HK-2 (cell line): ENCODE measurements at regions not wholly inside any gene's neighbourhood (a gene's known extent, or its start where the extent isn't known, plus 50 kb on each side); places are given as distances from the start of the nearest gene placed in this dataset.
"Not testable (repeated sequence)": the region's sequence is repeated elsewhere in the genome, so short reads cannot be mapped to it uniquely, and the experiment has no call there.

Experiments
- DNase-seq: peaks from one replicate; pipeline ENCODE4 v3.0.0-alpha.2; 2018; ENCODE audit not compliant: unreplicated experiment

DNA sequence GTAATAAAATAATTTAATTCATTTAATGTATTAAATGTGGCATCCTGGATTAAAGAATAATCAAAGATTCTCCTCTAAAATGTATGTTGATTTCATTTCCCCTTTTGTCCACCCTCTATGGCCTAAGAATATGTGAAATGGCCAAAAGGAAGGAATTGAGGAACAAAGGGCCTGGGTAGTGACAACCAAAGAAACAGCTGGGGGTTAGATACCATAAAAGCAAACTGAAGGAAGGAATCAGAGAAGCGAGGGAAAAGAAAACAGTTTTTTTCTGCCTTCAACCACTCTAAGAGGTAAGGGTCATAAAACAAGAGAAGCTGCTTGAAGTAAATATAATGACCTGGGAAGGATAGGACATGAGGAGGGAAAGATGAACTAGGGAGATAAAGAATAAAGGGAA is 139.3 kb downstream of the FAM76B start:
- DNase-seq, result no peak

DNA sequence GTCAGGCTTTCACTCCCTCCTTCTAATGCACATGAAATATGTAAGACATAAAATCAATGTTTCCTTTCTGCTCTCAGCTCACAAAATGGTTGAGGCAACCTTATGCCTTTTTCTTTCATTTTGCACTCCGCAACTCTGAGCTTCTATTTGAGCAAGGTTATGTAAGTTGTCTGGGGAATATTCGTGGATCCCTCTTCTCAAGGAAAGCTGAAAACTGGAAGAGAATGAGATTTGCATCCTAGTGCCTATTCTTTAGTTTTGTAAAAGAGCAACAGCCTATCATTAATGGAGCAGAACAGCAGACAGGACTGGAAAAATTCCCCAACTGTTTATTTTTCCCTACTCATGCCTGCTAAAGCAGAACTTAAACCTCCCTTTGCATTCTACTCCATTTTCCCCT is 141.7 kb downstream of the FAM76B start:
- DNase-seq, result no peak

DNA sequence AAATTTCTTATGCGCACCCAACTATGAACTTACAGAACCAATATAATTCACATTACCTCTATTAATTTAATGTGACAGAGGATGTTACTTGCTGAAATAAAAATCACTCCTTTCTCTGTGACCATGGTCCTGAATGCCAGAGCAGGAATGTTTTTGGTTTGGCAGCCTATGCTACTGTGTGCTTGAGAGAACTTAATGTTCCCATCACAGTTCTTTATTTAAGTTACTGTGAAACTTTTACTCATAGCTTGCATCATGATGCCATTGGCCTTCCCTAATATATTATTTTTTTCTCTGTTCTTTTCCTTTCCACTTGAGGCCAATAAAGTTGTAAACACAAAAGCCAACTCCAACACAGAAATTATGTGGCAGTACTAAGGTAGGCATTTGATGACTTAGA is 142.2 kb downstream of the FAM76B start:
- no peak for DNase-seq

GRCh38 chr11:95641495-95641894 is 148.1 kb downstream of the FAM76B start:
- DNase-seq, result no peak

DNA sequence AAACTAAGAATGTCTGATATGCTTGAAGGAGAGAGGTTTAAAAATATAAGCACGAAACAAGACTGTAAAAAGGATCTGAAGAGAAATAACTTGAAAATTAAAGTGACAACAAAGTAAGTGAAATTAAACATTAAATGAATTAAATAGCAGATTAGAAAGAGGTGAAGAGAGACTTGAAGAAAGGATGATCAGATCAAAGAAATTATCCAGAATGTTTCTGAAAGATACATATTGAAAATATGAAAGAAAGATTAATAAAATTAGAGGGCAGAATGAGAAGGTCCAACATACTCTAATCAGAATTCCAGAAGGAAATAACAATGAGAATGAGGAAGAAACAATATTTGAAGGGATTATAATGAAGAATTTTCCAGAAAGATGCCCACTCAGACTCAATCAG is 151.1 kb downstream of the FAM76B start:
- DNase-seq, result no peak

GRCh38 chr11:95625164-95625900 is 164.2 kb downstream of the FAM76B start:
- no peak for DNase-seq

GRCh38 chr11:95616256-95616804 is 173.3 kb downstream of the FAM76B start:
- DNase-seq, result no peak

- no peak for DNase-seq
Measured at GRCh38 chr11:95611827-95612226, 177.8 kb downstream of the FAM76B start.

DNA sequence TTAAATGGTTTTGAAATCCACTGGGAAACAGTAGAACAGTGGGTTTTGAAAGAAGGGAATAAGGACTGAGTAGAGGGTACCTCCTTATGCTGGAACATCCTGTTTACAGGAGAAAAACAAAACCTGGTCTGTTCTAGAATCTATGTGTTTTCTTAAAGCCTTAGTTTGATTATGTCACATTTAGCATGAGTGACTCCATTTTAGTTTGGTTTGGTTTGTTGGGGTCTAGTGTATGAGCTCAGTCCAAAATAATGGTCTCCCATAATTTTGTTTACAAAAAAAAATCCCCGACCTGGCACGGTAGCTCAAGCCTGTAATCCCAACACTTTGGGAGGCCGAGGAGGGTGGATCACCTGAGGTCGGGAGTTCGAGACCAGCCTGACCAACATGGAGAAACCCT is 179.4 kb downstream of the FAM76B start:
- DNase-seq, result not testable (repeated sequence)

DNA sequence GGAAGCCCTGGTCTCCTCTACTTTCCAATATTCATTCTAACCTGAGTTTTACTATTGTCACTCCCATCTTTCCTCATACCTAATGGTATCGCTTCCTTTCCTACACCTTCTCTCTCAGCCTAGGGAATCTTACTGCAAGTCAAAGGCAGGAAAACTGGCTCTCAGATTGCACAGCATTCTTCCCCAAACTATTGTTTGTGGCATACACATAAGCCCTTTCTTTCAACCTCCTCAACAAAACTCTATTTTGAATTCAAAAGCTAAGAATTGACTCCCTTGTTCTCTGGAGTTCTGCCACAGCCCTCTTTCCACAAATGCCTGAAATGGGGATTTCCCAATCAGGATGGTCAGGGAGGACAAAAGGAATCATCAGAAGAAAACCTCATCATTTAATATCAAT is 181.5 kb downstream of the FAM76B start:
- DNase-seq, result no peak

DNA sequence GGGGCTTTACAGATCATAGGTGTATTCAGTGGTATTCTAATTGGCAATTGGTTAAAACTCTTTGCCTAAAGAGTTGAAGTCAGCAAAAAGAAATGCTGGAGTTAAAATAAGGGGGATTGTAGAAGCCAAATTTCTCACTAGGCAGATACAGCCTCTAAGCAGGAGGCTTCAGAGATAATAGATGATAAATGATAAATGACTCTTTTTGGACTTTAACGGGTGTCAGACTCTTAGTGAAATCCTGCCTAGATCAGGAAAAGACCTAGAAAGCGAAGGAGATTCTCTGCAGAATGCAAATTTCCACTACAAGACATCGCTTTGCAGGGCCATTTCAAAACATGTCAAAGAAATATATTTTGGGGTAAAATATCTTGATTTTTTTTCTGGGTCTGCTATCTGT is 182.8 kb downstream of the FAM76B start:
- no peak for DNase-seq

- no peak for DNase-seq
Measured at GRCh38 chr11:95605271-95605940, 184.2 kb downstream of the FAM76B start.

DNA sequence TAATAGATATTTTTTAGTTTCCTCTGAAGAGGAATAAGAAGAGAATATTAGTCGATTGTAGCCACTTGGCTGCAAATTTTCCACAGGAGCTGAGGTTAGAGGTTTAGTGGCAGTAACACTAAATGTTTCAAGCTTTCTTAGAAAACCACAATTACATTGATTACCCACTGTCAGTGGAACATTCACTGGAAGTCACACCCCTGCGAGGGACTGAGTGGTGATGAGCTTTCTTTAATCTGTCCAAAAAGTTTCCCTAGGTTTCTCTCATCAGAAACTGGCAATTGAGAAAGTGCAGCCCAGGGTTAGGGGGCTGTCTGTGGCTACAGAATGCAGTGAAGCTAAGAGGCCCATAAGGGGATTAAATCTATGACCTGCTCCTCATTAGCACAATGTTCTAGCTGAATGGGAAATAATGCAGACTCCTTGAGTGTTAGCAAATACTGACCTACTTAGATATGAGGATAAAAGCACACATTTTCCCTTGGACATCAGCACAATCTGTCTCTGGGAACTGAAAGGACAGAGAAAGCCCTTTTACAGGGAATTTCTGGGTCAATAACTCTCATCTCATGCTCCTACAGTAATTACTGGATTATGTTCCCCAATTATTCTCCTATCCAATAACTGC is 189.5 kb downstream of the FAM76B start:
- DNase-seq, result no peak

DNA sequence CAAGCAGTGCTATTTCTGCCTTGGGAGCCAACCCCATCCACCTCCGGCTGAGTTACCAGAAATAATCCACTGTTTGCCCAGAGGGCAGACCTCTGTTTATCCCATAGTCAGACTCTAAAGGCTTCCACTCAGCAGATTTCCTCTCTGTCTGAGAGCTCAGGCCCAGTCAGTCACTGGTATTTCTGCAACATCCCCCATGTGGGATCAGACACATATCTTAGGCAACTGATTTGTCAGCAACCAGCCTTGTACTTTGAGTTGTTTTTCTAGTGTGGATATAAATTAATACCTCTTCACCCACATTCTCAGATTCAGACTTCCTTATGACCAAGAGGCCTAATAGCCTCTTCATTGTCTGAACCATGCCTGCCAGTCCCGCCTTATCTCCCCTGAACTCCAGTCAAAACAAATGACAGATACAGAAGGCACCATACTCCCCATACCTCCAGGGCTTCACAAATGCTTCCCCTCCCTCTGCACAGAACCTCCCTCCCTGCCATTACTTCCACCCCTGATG is 193.6 kb downstream of the FAM76B start:
- DNase-seq, result no peak

DNA sequence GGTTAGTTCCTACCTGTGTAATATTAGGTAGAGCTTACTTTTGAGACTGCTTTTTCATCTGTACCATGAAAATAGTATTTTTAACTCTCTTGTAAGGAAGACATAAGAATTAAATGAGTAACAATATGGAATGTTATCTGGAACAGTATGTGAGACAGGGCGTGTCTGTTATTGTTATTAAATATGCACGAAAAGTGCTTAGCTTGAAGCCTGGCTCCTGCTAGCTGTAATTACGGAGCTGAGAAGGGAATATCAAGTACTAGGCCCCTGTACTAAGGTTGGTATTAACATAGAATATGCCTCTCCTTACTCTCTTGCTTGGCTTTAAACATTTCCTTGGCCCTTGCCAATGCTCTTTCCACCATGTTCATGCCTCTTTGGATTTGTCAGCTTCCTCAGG is 194.0 kb downstream of the FAM76B start:
- DNase-seq, result no peak

GRCh38 chr11:95593111-95593510 is 196.5 kb downstream of the FAM76B start:
- DNase-seq, result no peak

DNA sequence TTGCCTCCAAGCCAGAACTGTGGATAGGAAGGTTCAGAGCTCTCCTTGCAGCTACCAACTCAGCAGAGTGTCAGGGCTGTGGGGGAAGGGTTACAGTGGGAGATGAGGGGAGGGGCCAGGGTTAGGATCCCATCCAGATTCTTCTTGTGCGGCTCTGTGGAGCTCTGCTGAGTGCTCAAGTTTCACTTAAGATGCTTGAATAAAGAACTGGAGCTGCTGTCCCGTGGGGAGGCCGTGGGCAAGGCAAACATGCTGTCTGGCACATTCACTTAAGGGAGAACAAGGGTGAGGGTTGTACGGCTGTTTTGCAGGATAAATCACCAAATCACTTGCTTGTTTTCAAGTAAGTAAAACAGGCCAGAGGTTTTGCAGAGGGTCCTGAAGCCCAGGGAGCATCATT is 197.1 kb downstream of the FAM76B start:
- DNase-seq, result no peak

GRCh38 chr11:95589893-95590612 is 199.5 kb downstream of the FAM76B start:
- DNase-seq, result no peak

- DNase-seq, result no peak
Measured at GRCh38 chr11:95588821-95589220, 200.8 kb downstream of the FAM76B start.

DNA sequence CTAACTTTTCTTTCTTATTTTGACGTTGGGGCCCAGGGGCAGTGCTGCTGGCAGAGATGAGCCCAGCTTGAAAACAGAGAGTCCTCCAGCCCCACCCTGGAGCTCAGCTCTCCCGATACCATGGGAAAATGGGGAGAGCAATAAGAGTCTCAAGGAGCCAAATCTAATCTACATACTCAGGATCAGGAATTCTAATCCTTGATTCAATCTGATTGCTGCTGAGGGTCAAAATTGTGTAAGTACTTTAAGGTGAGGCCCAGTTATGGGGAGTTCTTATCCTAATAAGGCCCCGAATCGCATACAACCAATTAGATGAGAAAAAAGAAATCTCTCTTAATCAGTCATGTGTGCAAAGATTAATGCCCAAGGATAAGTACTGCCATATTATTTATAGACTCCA is 202.9 kb downstream of the FAM76B start:
- no peak for DNase-seq

GRCh38 chr11:95586155-95586554 is 203.4 kb downstream of the FAM76B start:
- DNase-seq, result no peak

DNA sequence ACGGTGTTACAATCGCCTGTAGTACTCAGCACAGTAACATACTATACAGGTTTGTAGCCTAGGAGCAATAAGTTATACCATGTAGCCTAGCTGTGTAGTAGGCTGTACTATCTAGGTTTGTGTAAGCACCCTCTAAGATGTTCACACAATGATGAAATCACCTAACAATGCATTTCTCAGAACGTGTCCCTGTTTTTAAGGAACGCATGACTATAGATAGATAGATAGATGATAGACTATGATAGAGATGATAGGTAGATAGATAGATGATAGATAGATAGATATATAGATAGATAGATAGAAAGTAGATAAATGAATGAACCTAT is 203.9 kb downstream of the FAM76B start:
- no peak for DNase-seq
